ENCODE measurements at regions not wholly inside any gene's neighbourhood (a gene's known extent, or its start where the extent isn't known, plus 50 kb on each side); places are given as distances from the start of the nearest gene placed in this dataset.

DNA sequence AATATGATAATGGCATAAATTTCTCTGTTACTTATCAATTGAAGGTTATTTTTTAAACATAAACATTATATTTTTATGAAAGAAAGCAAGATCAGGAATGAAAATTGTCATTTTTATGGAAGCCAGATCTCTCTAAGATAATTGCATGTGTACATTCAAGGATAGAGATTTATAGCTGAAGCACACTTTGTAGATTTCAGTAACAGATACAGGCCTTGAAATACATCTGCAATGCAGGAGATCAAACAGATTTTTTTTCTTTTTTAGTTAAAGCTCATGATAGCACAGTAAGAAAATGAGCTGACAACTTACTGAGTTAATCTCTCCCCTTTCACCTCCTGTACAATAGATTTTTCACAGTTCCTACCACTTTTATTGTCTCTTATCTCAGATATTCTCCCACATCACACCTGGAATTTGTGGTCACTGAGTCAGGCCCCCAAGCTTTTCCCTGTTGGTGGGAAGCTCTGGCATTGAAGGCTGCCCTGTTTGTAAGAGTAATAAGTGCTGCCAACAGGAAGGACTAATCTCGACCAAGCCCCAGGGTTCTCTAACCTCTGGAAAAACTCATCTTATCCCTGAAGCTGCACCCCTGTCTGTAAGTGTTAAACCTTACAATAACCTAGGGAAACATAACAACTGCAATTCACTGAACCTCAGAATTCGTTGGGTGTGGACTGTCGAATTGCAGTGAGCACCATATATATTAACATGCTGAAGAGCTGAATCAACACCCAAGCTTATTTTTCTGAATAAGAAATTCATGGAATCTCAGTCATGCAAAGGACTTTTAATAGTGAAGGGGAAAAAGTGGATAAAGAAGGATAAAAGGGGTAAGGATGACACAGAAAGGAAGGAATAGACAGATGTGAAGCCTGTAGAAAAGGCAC, 599.0 kb downstream of the LMO4 start:
- DNase-seq (no peak), ATAC-seq (no peak)
- Histone ChIP-seq H3K9me3 (no peaks in the 10 kb centered on the region), H3K4me3 (no peak overlapping the region), H3K36me3 (no peaks in the 10 kb centered on the region), H3K4me1 (no peaks in the 10 kb centered on the region), H3K27ac (no peak overlapping the region), H3K27me3 (ENCODE audit: low read depth) (no peaks in the 10 kb centered on the region)
- intact Hi-C loops (cut with DNase I), result no loop called here
- TF ChIP-seq, protein P1, sequence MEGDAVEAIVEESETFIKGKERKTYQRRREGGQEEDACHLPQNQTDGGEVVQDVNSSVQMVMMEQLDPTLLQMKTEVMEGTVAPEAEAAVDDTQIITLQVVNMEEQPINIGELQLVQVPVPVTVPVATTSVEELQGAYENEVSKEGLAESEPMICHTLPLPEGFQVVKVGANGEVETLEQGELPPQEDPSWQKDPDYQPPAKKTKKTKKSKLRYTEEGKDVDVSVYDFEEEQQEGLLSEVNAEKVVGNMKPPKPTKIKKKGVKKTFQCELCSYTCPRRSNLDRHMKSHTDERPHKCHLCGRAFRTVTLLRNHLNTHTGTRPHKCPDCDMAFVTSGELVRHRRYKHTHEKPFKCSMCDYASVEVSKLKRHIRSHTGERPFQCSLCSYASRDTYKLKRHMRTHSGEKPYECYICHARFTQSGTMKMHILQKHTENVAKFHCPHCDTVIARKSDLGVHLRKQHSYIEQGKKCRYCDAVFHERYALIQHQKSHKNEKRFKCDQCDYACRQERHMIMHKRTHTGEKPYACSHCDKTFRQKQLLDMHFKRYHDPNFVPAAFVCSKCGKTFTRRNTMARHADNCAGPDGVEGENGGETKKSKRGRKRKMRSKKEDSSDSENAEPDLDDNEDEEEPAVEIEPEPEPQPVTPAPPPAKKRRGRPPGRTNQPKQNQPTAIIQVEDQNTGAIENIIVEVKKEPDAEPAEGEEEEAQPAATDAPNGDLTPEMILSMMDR (IDR thresholded peaks at IDR 0.05), result no peak

DNA sequence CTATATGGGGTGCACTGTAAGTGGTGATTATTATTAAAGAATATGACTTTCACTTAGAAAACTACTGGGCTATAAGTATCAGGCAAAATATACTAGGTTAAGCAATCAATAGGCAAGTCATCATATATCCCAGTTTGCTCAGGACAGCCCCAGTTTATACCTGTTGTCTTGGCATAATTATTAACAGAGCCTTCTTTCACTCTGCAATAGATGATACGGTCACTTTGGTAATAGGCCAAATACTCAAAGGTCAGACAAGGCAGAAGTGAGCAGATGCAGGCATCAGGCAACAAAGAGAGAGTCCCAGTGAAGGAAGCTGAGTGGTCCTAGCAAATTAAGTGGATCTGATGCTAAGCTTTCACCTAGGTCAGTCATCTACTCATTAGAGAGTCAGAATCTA, 599.9 kb downstream of the LMO4 start:
- intact Hi-C loops (cut with DNase I), result no loop called here
- Histone ChIP-seq H3K36me3 (no peaks in the 10 kb centered on the region), H3K27me3 (ENCODE audit: low read depth) (no peaks in the 10 kb centered on the region), H3K4me3 (no peak overlapping the region), H3K27ac (no peak overlapping the region), H3K4me1 (no peaks in the 10 kb centered on the region), H3K9me3 (no peaks in the 10 kb centered on the region)
- ATAC-seq (no peak), DNase-seq (no peak)
- TF ChIP-seq, protein P1 (IDR thresholded peaks at IDR 0.05), result no peak

DNA sequence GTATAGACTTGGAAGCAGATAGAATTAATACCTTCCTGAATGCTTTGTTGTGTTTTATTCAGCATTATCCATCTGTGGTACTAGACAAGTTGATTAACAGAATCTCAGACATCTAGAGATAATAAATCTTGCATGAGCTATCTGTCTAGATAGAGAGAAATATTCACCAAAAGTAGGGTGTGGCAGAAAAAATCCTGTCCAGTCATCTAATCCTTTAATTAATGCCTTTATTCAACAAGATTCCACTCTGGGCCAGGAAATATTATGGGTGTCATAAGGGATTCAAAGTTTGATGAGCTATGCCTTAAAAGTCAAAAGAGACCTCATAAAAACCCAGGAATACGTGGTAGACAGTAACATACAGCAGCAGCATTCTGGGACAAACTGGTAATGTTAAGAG, 601.2 kb downstream of the LMO4 start:
- Histone ChIP-seq H3K27me3 (ENCODE audit: low read depth) (no peaks in the 10 kb centered on the region), H3K36me3 (no peaks in the 10 kb centered on the region), H3K4me1 (no peaks in the 10 kb centered on the region), H3K9me3 (no peaks in the 10 kb centered on the region), H3K27ac (no peak overlapping the region), H3K4me3 (no peak overlapping the region)
- TF ChIP-seq, protein P1 (IDR thresholded peaks at IDR 0.05), result no peak
- intact Hi-C loops (cut with DNase I), result no loop called here
- ATAC-seq (no peak), DNase-seq (no peak)

DNA sequence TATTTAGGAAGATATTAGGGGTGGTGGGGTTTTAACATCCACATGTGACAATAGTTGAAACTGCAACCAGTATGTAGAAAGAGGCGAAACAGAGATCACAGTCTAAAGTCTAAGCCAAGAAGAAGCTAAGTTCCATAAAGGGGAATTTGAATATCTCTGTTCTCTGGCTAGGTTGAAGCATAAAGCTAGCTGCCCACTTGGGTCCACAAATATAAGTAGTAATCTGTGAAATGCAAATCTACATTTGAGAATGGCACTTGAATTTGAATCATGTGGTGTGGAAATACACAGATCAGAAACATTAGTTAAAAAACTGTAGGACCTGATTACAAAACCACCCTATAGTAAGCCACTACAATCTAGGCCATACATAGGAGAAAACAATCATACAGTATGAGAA, 602.1 kb downstream of the LMO4 start:
- Histone ChIP-seq H3K36me3 (no peaks in the 10 kb centered on the region), H3K27me3 (ENCODE audit: low read depth) (no peaks in the 10 kb centered on the region), H3K4me1 (no peaks in the 10 kb centered on the region), H3K4me3 (no peak overlapping the region), H3K9me3 (no peaks in the 10 kb centered on the region), H3K27ac (no peak overlapping the region)
- intact Hi-C loops (cut with DNase I), result no loop called here
- ATAC-seq, result no peak
- DNase-seq, result no peak
- TF ChIP-seq, protein P1 (IDR thresholded peaks at IDR 0.05), result no peak

DNA sequence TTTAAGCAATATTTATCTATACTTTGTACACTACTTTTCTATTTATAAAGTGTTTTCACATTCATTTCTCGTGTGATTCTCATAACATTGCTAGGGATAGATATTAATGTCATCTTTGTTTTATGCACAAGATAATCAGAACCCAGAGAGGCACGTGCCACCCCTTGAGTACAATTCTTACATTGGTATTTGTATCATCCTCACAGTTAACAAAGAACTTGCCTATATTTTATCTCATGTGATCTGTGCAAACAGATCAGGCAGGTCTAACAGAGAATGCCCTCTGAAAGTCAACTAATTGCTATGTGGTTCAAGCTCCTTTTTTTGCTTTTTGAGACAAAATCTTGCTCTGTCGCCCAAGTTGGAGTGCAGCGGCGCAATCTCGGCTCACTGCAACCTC, 604.5 kb downstream of the LMO4 start:
- Histone ChIP-seq H3K36me3 (no peaks in the 10 kb centered on the region), H3K4me3 (no peak overlapping the region), H3K9me3 (no peaks in the 10 kb centered on the region), H3K27ac (no peak overlapping the region), H3K27me3 (ENCODE audit: low read depth) (no peaks in the 10 kb centered on the region), H3K4me1 (no peaks in the 10 kb centered on the region)
- DNase-seq, result no peak
- TF ChIP-seq, protein P1 (IDR thresholded peaks at IDR 0.05), result no peak
- ATAC-seq, result no peak
- intact Hi-C loops (cut with DNase I), result no loop called here
